H1 (cell line): ENCODE measurements at regions not wholly inside any gene's neighbourhood (a gene's known extent, or its start where the extent isn't known, plus 50 kb on each side); places are given as distances from the start of the nearest gene placed in this dataset.

ENCODE experiments used
- CTCF ChIA-PET: fragments of 300-600 bp; sonication (Branson Sonifier 250); formaldehyde crosslinking; loops from one replicate; lab custom pipeline; 2021; ENCODE audit not compliant: partially characterized antibody; lab: Charles Lee
- POLR2A ChIA-PET: fragments of 300-600 bp; sonication (Branson Sonifier 250); formaldehyde crosslinking; loops from one replicate; lab custom pipeline; 2021; ENCODE audit warnings: inconsistent platforms; ENCODE audit not compliant: partially characterized antibody; lab: Charles Lee
- DNase-seq, 2 experiments: peaks; one replicate each; pipeline versions ENCODE4 v3.0.0 to v3.0.0-alpha.2; 2010 to 2022; ENCODE audit warnings: low spot score in 2 of 2, low read depth in 1 of 2, mixed read lengths in 1 of 2
- FAIRE-seq: peaks from 2 replicates; lab custom pipeline; 2011; peaks lifted over from hg19 to GRCh38; lab: Jason Lieb, UNC
- H2AFZ ChIP-seq: 2 replicates; pipeline ENCODE4 v1.8.1; 2012; ENCODE audit warnings: low read length, inconsistent platforms
- H2AK5ac ChIP-seq: 2 replicates; pipeline ENCODE4 v1.6.1; 2013; ENCODE audit warnings: low read depth, low read length
- H2BK120ac ChIP-seq: replicated peaks from 2 replicates; pipeline ENCODE3; 2013; ENCODE audit warnings: low read depth, low read length, inconsistent platforms
- H2BK12ac ChIP-seq: 2 replicates; pipeline ENCODE4 v1.6.1; 2013; ENCODE audit warnings: low read depth, low read length
- H2BK15ac ChIP-seq: 2 replicates; pipeline ENCODE4 v1.6.1; 2013; ENCODE audit warnings: low read length
- H2BK20ac ChIP-seq: 2 replicates; pipeline ENCODE4 v1.6.1; 2013; ENCODE audit warnings: low read length
- H2BK5ac ChIP-seq: 2 replicates; pipeline ENCODE4 v1.6.1; 2013; ENCODE audit warnings: low read depth, low read length
- H3K14ac ChIP-seq: 2 replicates; pipeline ENCODE4 v1.6.1; 2013; ENCODE audit warnings: inconsistent platforms; ENCODE audit not compliant: insufficient read length
- H3K18ac ChIP-seq: 2 replicates; pipeline ENCODE4 v1.6.1; 2013; ENCODE audit warnings: low read length; ENCODE audit errors: extremely low read depth
- H3K23ac ChIP-seq: 2 replicates; pipeline ENCODE4 v1.6.1; 2013; ENCODE audit warnings: inconsistent platforms; ENCODE audit not compliant: insufficient read length
- H3K23me2 ChIP-seq: 2 replicates; pipeline ENCODE4 v1.6.1; 2013; ENCODE audit warnings: low read depth, low read length
- H3K27ac ChIP-seq: 2 replicates; pipeline ENCODE4 v1.6.1; 2011; ENCODE audit warnings: low read depth, low read length, inconsistent platforms
- H3K27me3 ChIP-seq, 4 experiments: replicated peaks in 1 of 4; 1 replicate in 1 of 4; 2 replicates in 3 of 4; pipeline versions ENCODE4 v1.6.1 to v1.8.1; 2011 to 2013; ENCODE audit warnings: low read length in 3 of 4, mild to moderate bottlenecking in 3 of 4, inconsistent platforms in 2 of 4, mixed read lengths in 2 of 4, moderate library complexity in 1 of 4; ENCODE audit not compliant: control insufficient read depth in 3 of 4, insufficient read depth in 3 of 4; ENCODE audit errors: extremely low read depth in 1 of 4
- H3K36me3 ChIP-seq, 4 experiments: 2 replicates each; pipeline versions ENCODE4 v1.6.1 to v1.8.1; 2011 to 2013; ENCODE audit warnings: mild to moderate bottlenecking in 4 of 4, low read length in 3 of 4, moderate library complexity in 2 of 4, control low read depth in 1 of 4, inconsistent platforms in 1 of 4; ENCODE audit not compliant: insufficient read depth in 4 of 4, control insufficient read depth in 2 of 4
- H3K4ac ChIP-seq: replicated peaks from 2 replicates; pipeline ENCODE3; 2013; ENCODE audit warnings: low read length, low read depth, mixed read lengths, inconsistent platforms; ENCODE audit not compliant: insufficient read length
- H3K4me1 ChIP-seq, 4 experiments: replicated peaks in 1 of 4; 1 replicate in 1 of 4; 2 replicates in 3 of 4; pipeline versions ENCODE4 v1.6.1 to v1.8.1; 2011 to 2013; ENCODE audit warnings: low read length in 3 of 4, inconsistent platforms in 2 of 4, mixed read lengths in 1 of 4; ENCODE audit not compliant: insufficient read depth in 4 of 4, control insufficient read depth in 3 of 4
- H3K4me2 ChIP-seq, 2 experiments: 2 replicates each; pipeline versions ENCODE4 v1.6.1 to v1.8.1; 2011 to 2013; ENCODE audit warnings: low read depth in 2 of 2, low read length in 2 of 2, control low read depth in 1 of 2, inconsistent platforms in 1 of 2, mild to moderate bottlenecking in 1 of 2; ENCODE audit not compliant: insufficient read depth in 1 of 2
- H3K4me3 ChIP-seq, 4 experiments: fragments of 200-600, 300-600 bp in 1 of 4; sonication (generic), shearing (Covaris generic), sonication (Bioruptor Twin) in 1 of 4; 2 replicates each; pipeline versions ENCODE4 v1.5.1 to v1.8.1; 2011 to 2016; ENCODE audit warnings: low read length in 4 of 4, low read depth in 3 of 4, control low read depth in 2 of 4, inconsistent platforms in 2 of 4, mild to moderate bottlenecking in 2 of 4, mixed read lengths in 1 of 4, moderate library complexity in 1 of 4; ENCODE audit not compliant: insufficient read depth in 2 of 4; ENCODE audit errors: extremely low read depth in 1 of 4
- H3K56ac ChIP-seq: replicated peaks from 2 replicates; pipeline ENCODE3; 2013; ENCODE audit warnings: low read depth, mild to moderate bottlenecking, mixed read lengths, low read length, inconsistent platforms; ENCODE audit not compliant: insufficient read length
- H3K79me1 ChIP-seq: 2 replicates; pipeline ENCODE4 v1.6.1; 2013; ENCODE audit warnings: low read depth, low read length, control low read depth
- H3K79me2 ChIP-seq, 2 experiments: 2 replicates each; pipeline versions ENCODE4 v1.6.1 to v1.8.1; 2012 to 2013; ENCODE audit warnings: low read length in 2 of 2, mild to moderate bottlenecking in 2 of 2, inconsistent platforms in 1 of 2; ENCODE audit not compliant: insufficient read depth in 2 of 2, control insufficient read depth in 1 of 2
- H3K9ac ChIP-seq, 4 experiments: replicated peaks in 1 of 4; 1 replicate in 1 of 4; 2 replicates in 3 of 4; pipeline versions ENCODE4 v1.6.1 to v1.8.1; 2011 to 2013; ENCODE audit warnings: low read depth in 3 of 4, low read length in 3 of 4, control low read depth in 2 of 4, mild to moderate bottlenecking in 2 of 4, moderate library complexity in 2 of 4, inconsistent platforms in 1 of 4; ENCODE audit errors: extremely low read depth in 1 of 4
- H3K9me3 ChIP-seq, 2 experiments: 2 replicates each; pipeline versions ENCODE4 v1.6.1 to v1.8.1; 2012 to 2013; ENCODE audit warnings: mild to moderate bottlenecking in 2 of 2, moderate library complexity in 2 of 2, control low read depth in 1 of 2, inconsistent platforms in 1 of 2, low read depth in 1 of 2, low read length in 1 of 2, mixed read lengths in 1 of 2; ENCODE audit not compliant: insufficient read depth in 2 of 2
- H4K20me1 ChIP-seq, 2 experiments: replicated peaks in 1 of 2; 2 replicates each; pipeline versions ENCODE3 to v1.8.1; 2011 to 2013; ENCODE audit warnings: inconsistent platforms in 2 of 2, low read length in 2 of 2, mild to moderate bottlenecking in 1 of 2; ENCODE audit not compliant: insufficient read depth in 2 of 2, control insufficient read depth in 1 of 2
- H4K5ac ChIP-seq: 2 replicates; pipeline ENCODE4 v1.6.1; 2013; ENCODE audit warnings: low read length, low read depth, mixed read lengths, inconsistent platforms; ENCODE audit not compliant: insufficient read length
- H4K8ac ChIP-seq: 2 replicates; pipeline ENCODE4 v1.8.0; 2013; ENCODE audit warnings: mild to moderate bottlenecking, moderate library complexity, low read length, inconsistent platforms; ENCODE audit not compliant: insufficient read depth; ENCODE audit errors: extremely low read depth
- H4K91ac ChIP-seq: replicated peaks from 2 replicates; pipeline ENCODE3; 2013; ENCODE audit warnings: low read length, mixed read lengths, inconsistent platforms; ENCODE audit not compliant: insufficient read length
- KDM4A ChIP-seq: IDR thresholded peaks from one replicate; pipeline ENCODE4 v1.7.1; 2012; ENCODE audit warnings: low read depth, mild to moderate bottlenecking, moderate library complexity, low read length, inconsistent platforms; ENCODE audit not compliant: severe bottlenecking
- SP1 ChIP-seq: IDR thresholded peaks from 2 replicates; pipeline ENCODE4 v1.6.1; 2011; ENCODE audit warnings: low read depth, low read length
- whole genome bisulfite sequencing, 2 experiments: shearing (Covaris generic) in 1 of 2; methylation state at CpG; one replicate each; pipeline versions ENCODE4 v1.1.6 to v1.1.7; 2013 to 2015; ENCODE audit warnings: low lambda C conversion rate in 2 of 2, mixed read lengths in 2 of 2, inconsistent platforms in 1 of 2, low coverage in 1 of 2, missing lambda C conversion rate in 1 of 2; ENCODE audit not compliant: insufficient replicate concordance in 2 of 2, insufficient coverage in 1 of 2, insufficient read length in 1 of 2; ENCODE audit errors: extremely low coverage in 1 of 2, missing lambda C conversion rate in 1 of 2; 5-methylcytosine and 5-hydroxymethylcytosine counted together

GRCh38 chr4:161248880-161249279, 914.9 kb downstream of the FSTL5 start:
- Histone ChIP-seq H3K4me3 (no peak overlapping the region), H2BK15ac (no peak overlapping the region), H2AFZ (no peak overlapping the region), H3K18ac (no peak overlapping the region), H3K36me3 (no peaks in the 10 kb centered on the region), H2BK12ac (no peak overlapping the region), H3K79me1 (no peaks in the 10 kb centered on the region), H2AK5ac (no peak overlapping the region), H3K4me2 (no peak overlapping the region), H3K14ac (no peak overlapping the region), H3K9ac (no peak overlapping the region), H3K79me2 (no peaks in the 10 kb centered on the region), H3K4me1 (no peaks in the 10 kb centered on the region), H4K91ac (no peak overlapping the region), H2BK20ac (no peak overlapping the region), H2BK5ac (no peak overlapping the region), H3K56ac (no peak overlapping the region), H3K27ac (no peak overlapping the region), H4K8ac (no peak overlapping the region), H3K9me3 (peaks cover 2 to 5% of the 10 kb centered on the region in 2 experiments; a peak in 1 of 4 replicates), H4K20me1 (no peaks in the 10 kb centered on the region), H2BK120ac (no peak overlapping the region), H3K23me2 (no peaks in the 10 kb centered on the region), H3K27me3 (no peaks in the 10 kb centered on the region), H3K4ac (no peak overlapping the region), H3K23ac (no peak overlapping the region), H4K5ac (no peak overlapping the region)
- CTCF ChIA-PET, result interaction anchor here (0.6 to 1.1 kb wide), 2 partner anchors 10 to 35 kb away, joined by 3 read pairs; no protein-coding TSS in a partner anchor
- FAIRE-seq, result no peak
- TF ChIP-seq SP1, result no peak
- no peak for TF ChIP-seq KDM4A
- no peak for DNase-seq
- POLR2A ChIA-PET, result no interaction called here
- 94% methylated on average over 3 of the region's 3 CpGs; no CpG with 5 or more reads in 1 of the 2 experiments for WGBS, 2 experiments
